ENCODE measurements at regions not wholly inside any gene's neighbourhood (a gene's known extent, or its start where the extent isn't known, plus 50 kb on each side); places are given as distances from the start of the nearest gene placed in this dataset.
"Not testable (repeated sequence)": the region's sequence is repeated elsewhere in the genome, so short reads cannot be mapped to it uniquely, and the experiment has no call there.

- not testable (repeated sequence) for TF ChIP-seq CTCF (conservative IDR thresholded peaks at IDR 0.05; ENCODE audit: low read depth in 2 of 2); REST (IDR thresholded peaks at IDR 0.05; ENCODE audit: unreplicated experiment); CREB1 (CRISPR knock-in tag; IDR thresholded peaks at IDR 0.05; ENCODE audit: low read depth)
Observed at GRCh38 chr7:4496911-4497310, 185.2 kb upstream of the FOXK1 start.
